HAP-1 (cell line): ENCODE measurements at regions not wholly inside any gene's neighbourhood (a gene's known extent, or its start where the extent isn't known, plus 50 kb on each side); places are given as distances from the start of the nearest gene placed in this dataset.

ENCODE experiments used
- DNase-seq, 2 experiments: peaks; one replicate each; pipeline ENCODE4 v3.0.0-alpha.2; 2016 to 2020; ENCODE audit warnings: low spot score in 2 of 2
- H3K27me3 ChIP-seq: fragments of 250-450 bp; sonication (Bioruptor Pico); 2 replicates; pipeline ENCODE4 v1.5.1; 2020; ENCODE audit warnings: low read depth, mild to moderate bottlenecking, moderate library complexity
- H3K36me3 ChIP-seq: fragments of 250-450 bp; sonication (Bioruptor Pico); replicated peaks from 2 replicates; pipeline ENCODE4 v1.5.1; 2020; ENCODE audit warnings: mild to moderate bottlenecking
- H3K4me1 ChIP-seq: fragments of 250-450 bp; sonication (Bioruptor Pico); 2 replicates; pipeline ENCODE4 v1.5.1; 2020; ENCODE audit warnings: mild to moderate bottlenecking
- H3K4me3 ChIP-seq: fragments of 250-450 bp; sonication (Bioruptor Pico); 2 replicates; pipeline ENCODE4 v1.5.1; 2020; ENCODE audit warnings: mild to moderate bottlenecking, moderate library complexity
- H3K9me3 ChIP-seq: fragments of 250-450 bp; sonication (Bioruptor Pico); 2 replicates; pipeline ENCODE4 v1.5.1; 2020; ENCODE audit warnings: mild to moderate bottlenecking, moderate library complexity
- in situ Hi-C: fragments of 300-500 bp; cut with MboI; formaldehyde crosslinking; loops from 3 replicates; pipeline ENCODE4 v1.14.3; 2020; ENCODE audit warnings: low sequenced_read_pairs, inconsistent platforms, mixed read lengths

DNA sequence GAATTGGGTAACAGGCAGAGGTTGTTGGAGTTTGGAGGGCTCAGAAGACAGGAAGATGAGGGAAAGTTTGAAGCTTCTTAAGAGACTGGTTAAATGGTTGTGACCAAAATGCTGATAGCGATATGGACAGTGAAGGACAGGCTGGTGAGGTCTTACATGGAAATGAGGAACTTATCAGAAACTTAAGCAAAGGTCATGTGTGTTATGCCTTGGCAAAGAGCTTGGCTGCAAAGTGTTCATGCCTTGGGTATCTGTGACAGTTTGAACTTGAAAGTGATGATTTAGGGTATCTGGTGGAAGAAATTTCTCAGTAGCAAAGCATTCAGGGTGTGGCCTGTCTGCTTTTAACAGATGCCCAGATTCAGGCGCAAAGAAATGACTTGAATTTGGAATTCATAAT, 64.5 kb upstream of the EEPD1 start:
- no peaks in the 10 kb centered on the region for H3K9me3 ChIP-seq
- no peaks in the 10 kb centered on the region for H3K27me3 ChIP-seq
- no peaks in the 10 kb centered on the region for H3K36me3 ChIP-seq
- in situ Hi-C loops, result no loop called here
- H3K4me3 ChIP-seq, result no peak overlapping the region
- no peak for DNase-seq
- H3K4me1 ChIP-seq, result no peaks in the 10 kb centered on the region

DNA sequence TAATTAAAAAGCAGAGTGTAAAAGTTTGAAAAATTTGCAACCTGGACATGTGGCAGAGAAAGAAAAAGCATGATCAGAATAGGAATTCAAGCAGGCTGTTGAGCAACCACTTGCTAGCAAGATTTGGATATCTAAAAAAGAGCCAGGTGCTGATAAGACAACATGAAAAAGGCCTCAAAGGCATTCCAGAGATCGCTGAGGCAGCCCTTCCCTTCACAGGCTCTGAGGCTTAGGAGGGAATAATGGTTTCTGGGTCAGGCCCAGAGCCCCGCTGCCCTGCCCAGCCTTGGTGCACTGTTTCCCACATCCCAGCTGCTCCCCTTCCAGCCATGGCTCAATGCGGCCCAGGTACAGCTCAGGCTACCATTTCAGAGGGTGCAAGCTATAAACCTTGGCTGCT, 64.1 kb upstream of the EEPD1 start:
- H3K4me3 ChIP-seq, result no peak overlapping the region
- no peaks in the 10 kb centered on the region for H3K4me1 ChIP-seq
- H3K9me3 ChIP-seq, result no peaks in the 10 kb centered on the region
- no peaks in the 10 kb centered on the region for H3K27me3 ChIP-seq
- DNase-seq, result no peak
- in situ Hi-C loops, result no loop called here
- H3K36me3 ChIP-seq, result no peaks in the 10 kb centered on the region

DNA sequence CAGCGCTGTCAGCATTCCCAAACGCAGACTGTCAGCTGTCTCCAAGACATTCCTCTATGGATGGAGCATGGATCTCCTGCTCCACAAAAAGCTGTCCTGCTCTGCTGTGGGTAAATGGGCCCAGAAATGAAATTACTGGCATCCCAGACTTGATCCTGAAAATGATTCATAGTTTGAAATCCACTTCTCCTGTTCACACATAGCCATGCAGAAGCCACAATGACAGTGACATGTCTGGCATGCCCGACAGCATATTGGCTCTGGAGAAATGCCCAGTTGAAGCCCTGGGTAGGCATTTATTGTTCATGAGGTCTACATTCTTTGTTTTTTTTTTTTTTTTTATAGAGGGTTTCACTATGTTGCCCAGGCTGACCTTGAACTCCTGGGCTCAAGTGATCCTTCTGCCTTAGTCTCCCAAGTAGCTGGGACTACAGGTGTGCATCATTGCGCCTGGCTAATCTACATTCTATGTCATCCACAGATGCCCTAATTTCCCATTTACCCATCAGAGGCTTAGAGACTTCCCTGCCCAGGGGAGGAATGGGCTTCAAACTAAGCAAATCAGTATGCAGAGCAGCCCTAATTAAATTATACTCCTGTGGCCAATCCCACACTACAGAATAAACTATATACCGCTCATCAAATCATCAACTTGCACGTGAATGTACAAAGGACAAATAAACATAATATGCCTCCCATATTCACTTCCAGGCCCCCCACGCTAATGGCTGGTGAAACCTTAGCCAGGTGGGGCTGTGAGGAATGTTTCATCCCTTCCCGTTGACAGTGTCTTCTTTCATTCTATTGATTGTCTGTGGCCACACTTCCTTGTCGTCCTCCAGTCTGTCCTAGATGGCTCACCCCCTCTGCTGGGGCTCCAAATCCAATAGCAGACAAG, 61.8 kb upstream of the EEPD1 start:
- H3K27me3 ChIP-seq, result no peaks in the 10 kb centered on the region
- no peaks in the 10 kb centered on the region for H3K36me3 ChIP-seq
- no peaks in the 10 kb centered on the region for H3K4me1 ChIP-seq
- no peak for DNase-seq
- no peak overlapping the region for H3K4me3 ChIP-seq
- no peaks in the 10 kb centered on the region for H3K9me3 ChIP-seq
- in situ Hi-C loops, result no loop called here

DNA sequence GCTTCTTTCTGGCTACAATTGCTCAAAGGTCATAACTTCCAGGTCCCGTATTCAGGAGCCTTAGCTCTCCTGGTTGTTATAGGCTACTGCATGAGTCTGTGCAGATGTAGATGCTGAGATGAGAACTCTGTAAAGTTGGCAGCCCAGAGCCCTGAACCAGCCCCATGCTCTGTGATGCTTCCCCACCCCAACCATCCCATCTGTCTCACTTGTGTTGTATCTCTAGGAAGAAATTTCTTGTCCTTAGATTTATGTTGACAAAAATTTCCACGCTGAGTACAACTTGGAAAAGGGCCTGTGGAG, 61.2 kb upstream of the EEPD1 start:
- DNase-seq, result no peak
- Histone ChIP-seq H3K4me1 (no peaks in the 10 kb centered on the region), H3K27me3 (no peaks in the 10 kb centered on the region), H3K4me3 (no peak overlapping the region), H3K36me3 (no peaks in the 10 kb centered on the region), H3K9me3 (no peaks in the 10 kb centered on the region)
- in situ Hi-C loops, result no loop called here

GRCh38 chr7:36092221-36092771, 60.8 kb upstream of the EEPD1 start:
- Histone ChIP-seq H3K4me1 (no peaks in the 10 kb centered on the region), H3K9me3 (no peaks in the 10 kb centered on the region), H3K4me3 (no peak overlapping the region), H3K36me3 (no peaks in the 10 kb centered on the region), H3K27me3 (no peaks in the 10 kb centered on the region)
- no peak for DNase-seq
- in situ Hi-C loops, result no loop called here

- Histone ChIP-seq H3K36me3 (no peaks in the 10 kb centered on the region), H3K4me1 (no peaks in the 10 kb centered on the region), H3K9me3 (no peaks in the 10 kb centered on the region), H3K4me3 (no peak overlapping the region), H3K27me3 (no peaks in the 10 kb centered on the region)
- in situ Hi-C loops, result no loop called here
- no peak for DNase-seq
Measured at GRCh38 chr7:36096460-36097095, 56.5 kb upstream of the EEPD1 start.

GRCh38 chr7:36098096-36098495, 55.0 kb upstream of the EEPD1 start:
- in situ Hi-C loops, result no loop called here
- Histone ChIP-seq H3K36me3 (no peaks in the 10 kb centered on the region), H3K4me1 (no peaks in the 10 kb centered on the region), H3K9me3 (no peaks in the 10 kb centered on the region), H3K27me3 (no peaks in the 10 kb centered on the region), H3K4me3 (no peak overlapping the region)
- DNase-seq, result no peak

DNA sequence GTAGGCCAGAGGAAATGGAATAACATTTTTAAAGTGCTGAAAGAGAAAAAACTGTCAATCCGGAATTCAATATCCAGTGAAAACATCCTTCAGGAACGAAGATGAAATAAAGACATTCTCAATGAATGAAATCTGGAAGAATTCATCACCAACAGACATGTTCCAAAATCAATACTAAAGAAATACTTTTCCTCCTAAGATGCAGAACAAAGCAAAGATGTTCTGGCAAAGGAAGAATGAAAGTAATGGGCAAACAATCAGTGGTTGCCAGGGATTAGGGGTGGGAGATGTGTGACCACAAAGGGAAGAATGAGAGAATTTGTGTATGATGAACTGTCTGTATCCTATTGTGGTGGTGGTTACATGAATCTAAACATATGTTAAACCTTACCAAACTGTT, 52.8 kb upstream of the EEPD1 start:
- no peak overlapping the region for H3K4me3 ChIP-seq
- in situ Hi-C loops, result no loop called here
- no peaks in the 10 kb centered on the region for H3K36me3 ChIP-seq
- H3K4me1 ChIP-seq, result no peaks in the 10 kb centered on the region
- no peak for DNase-seq
- no peaks in the 10 kb centered on the region for H3K27me3 ChIP-seq
- H3K9me3 ChIP-seq, result no peaks in the 10 kb centered on the region

- DNase-seq, result no peak
- Histone ChIP-seq H3K4me1 (no peaks in the 10 kb centered on the region), H3K27me3 (no peaks in the 10 kb centered on the region), H3K36me3 (no peaks in the 10 kb centered on the region), H3K4me3 (no peak overlapping the region), H3K9me3 (no peaks in the 10 kb centered on the region)
- in situ Hi-C loops, result no loop called here
Measured at GRCh38 chr7:36100634-36101033, 52.4 kb upstream of the EEPD1 start.
